Glutamatergic neuron (in vitro differentiated cells): ENCODE measurements at regions not wholly inside any gene's neighbourhood (a gene's known extent, or its start where the extent isn't known, plus 50 kb on each side); places are given as distances from the start of the nearest gene placed in this dataset.

ENCODE experiments used
- DNase-seq: peaks from one replicate; pipeline ENCODE4 v3.0.0; 2022
- H3K27ac Mint-ChIP-seq: one replicate; pipeline ENCODE4 v1.8.0; 2020; ENCODE audit warnings: mild to moderate bottlenecking, mixed read lengths, inconsistent platforms; ENCODE audit not compliant: unreplicated experiment
- H3K27me3 Mint-ChIP-seq: one replicate; pipeline ENCODE4 v1.8.0; 2020; ENCODE audit warnings: mild to moderate bottlenecking, moderate library complexity, mixed read lengths, inconsistent platforms; ENCODE audit not compliant: unreplicated experiment
- H3K36me3 Mint-ChIP-seq: one replicate; pipeline ENCODE4 v1.8.0; 2020; ENCODE audit warnings: mild to moderate bottlenecking, mixed read lengths, inconsistent platforms; ENCODE audit not compliant: unreplicated experiment
- H3K4me1 Mint-ChIP-seq: one replicate; pipeline ENCODE4 v1.8.0; 2020; ENCODE audit warnings: mild to moderate bottlenecking, low read depth, mixed read lengths, inconsistent platforms; ENCODE audit not compliant: unreplicated experiment
- H3K4me3 Mint-ChIP-seq: one replicate; pipeline ENCODE4 v1.8.0; 2020; ENCODE audit warnings: mild to moderate bottlenecking, mixed read lengths, inconsistent platforms; ENCODE audit not compliant: unreplicated experiment
- H3K9me3 Mint-ChIP-seq: one replicate; pipeline ENCODE4 v1.8.0; 2020; ENCODE audit warnings: mild to moderate bottlenecking, moderate library complexity, mixed read lengths, inconsistent platforms; ENCODE audit not compliant: unreplicated experiment
- TF ChIP-seq, protein P1 (sequence below): fragments of 200-600 bp; sonication (generic); IDR thresholded peaks from one replicate; pipeline ENCODE4 v1.5.0; 2021; ENCODE audit not compliant: partially characterized antibody, unreplicated experiment

- Mint-ChIP-seq H3K4me3 (no peak overlapping the region), H3K27ac (no peak overlapping the region), H3K4me1 (peaks cover 5% of the 10 kb centered on the region), H3K27me3 (no peaks in the 10 kb centered on the region), H3K9me3 (peaks cover 2% of the 10 kb centered on the region), H3K36me3 (no peaks in the 10 kb centered on the region)
- TF ChIP-seq, protein P1, sequence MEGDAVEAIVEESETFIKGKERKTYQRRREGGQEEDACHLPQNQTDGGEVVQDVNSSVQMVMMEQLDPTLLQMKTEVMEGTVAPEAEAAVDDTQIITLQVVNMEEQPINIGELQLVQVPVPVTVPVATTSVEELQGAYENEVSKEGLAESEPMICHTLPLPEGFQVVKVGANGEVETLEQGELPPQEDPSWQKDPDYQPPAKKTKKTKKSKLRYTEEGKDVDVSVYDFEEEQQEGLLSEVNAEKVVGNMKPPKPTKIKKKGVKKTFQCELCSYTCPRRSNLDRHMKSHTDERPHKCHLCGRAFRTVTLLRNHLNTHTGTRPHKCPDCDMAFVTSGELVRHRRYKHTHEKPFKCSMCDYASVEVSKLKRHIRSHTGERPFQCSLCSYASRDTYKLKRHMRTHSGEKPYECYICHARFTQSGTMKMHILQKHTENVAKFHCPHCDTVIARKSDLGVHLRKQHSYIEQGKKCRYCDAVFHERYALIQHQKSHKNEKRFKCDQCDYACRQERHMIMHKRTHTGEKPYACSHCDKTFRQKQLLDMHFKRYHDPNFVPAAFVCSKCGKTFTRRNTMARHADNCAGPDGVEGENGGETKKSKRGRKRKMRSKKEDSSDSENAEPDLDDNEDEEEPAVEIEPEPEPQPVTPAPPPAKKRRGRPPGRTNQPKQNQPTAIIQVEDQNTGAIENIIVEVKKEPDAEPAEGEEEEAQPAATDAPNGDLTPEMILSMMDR = no peak
- no peak for DNase-seq
Measured at GRCh38 chr2:147538821-147539220, 306.0 kb upstream of the ACVR2A start.

DNA sequence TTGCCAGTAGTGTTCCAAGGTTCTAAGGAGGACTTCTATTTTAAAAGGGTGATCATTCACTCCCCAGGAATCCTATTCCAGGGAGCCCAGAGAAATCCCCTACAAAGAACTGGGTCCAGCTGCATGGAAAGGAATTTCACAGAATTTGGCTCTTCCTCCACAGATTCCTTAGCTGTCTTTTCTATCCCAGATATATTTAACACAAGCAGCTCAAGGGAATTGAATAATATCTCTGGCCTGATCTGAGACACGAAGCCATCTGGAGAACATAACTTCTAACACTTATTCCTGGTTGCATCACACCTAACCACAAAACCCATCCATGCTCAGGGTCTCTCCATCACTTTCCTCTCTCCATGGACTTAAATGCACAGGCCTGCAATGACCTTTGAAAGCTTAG lies 306.7 kb upstream of the ACVR2A start:
- H3K4me1 Mint-ChIP-seq = peaks cover 5% of the 10 kb centered on the region
- H3K36me3 Mint-ChIP-seq = no peaks in the 10 kb centered on the region
- TF ChIP-seq, protein P1 = no peak
- no peak overlapping the region for H3K27ac Mint-ChIP-seq
- H3K27me3 Mint-ChIP-seq = no peaks in the 10 kb centered on the region
- peaks cover 2% of the 10 kb centered on the region for H3K9me3 Mint-ChIP-seq
- no peak overlapping the region for H3K4me3 Mint-ChIP-seq
- no peak for DNase-seq

- H3K27ac Mint-ChIP-seq = no peak overlapping the region
Measured at GRCh38 chr2:147531269-147531668, 313.6 kb upstream of the ACVR2A start.

DNA sequence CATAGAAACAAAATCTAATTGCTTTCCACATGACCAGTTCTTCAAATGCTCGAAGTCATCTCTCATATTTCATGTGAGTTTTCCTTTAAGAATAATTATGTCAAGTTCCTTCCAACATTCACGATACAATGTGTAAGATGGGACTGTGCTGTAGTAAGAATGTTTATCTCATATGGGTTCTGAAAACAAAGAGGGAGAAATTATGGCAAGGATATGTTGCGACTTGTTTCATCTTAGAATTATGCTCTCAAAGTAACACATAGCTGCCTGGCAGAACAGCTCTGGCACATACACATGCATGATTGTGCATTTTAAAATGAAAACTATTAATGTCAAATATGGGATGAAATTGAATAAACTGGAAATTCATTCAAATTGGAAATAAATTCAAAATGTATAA lies 314.8 kb upstream of the ACVR2A start:
- no peak for DNase-seq
- Mint-ChIP-seq H3K36me3 (no peaks in the 10 kb centered on the region), H3K4me3 (no peak overlapping the region), H3K9me3 (peaks cover 3% of the 10 kb centered on the region), H3K27me3 (peaks cover 3% of the 10 kb centered on the region), H3K27ac (no peak overlapping the region), H3K4me1 (peaks cover 16% of the 10 kb centered on the region)
- TF ChIP-seq, protein P1 = no peak

More at GRCh38 chr2:147531269-147531668, 313.6 kb upstream of the ACVR2A start:
- DNase-seq = no peak
- H3K27me3 Mint-ChIP-seq = peaks cover 2% of the 10 kb centered on the region
- no peaks in the 10 kb centered on the region for H3K36me3 Mint-ChIP-seq
- no peak overlapping the region for H3K4me3 Mint-ChIP-seq
- peaks cover 3% of the 10 kb centered on the region for H3K9me3 Mint-ChIP-seq
- TF ChIP-seq, protein P1 = no peak
- peaks cover 16% of the 10 kb centered on the region for H3K4me1 Mint-ChIP-seq

DNA sequence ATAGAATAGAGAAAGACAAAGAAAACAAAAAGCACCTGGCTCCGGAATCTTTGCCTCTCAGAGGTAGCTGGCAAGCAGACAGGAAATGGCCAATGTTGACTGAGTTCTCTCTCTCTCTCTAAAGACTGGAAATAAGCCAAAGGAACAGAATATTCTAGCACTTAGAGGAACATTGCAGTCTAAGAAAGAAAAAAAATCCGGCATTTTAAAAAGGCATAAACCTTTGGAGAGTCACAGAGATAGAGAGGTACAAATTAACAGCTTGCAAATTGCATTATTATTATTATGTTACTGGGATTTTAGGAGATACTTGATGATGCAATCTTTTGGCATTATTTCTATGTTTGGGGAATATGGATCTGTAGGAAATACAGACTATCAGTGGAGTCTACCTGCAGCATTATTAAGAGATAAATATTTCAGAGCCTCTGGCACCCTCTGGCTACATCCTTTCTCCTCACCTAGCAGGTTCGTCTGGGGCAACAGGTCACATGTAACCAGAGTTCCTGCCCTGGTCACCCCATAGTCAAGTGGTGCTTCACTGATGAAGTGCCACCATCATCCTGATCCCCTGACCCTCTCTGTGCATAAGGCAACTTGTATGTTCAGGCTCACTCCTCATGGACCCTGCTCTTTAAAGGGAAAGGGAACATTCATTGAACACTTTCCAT lies 318.9 kb upstream of the ACVR2A start:
- peaks cover 3% of the 10 kb centered on the region for H3K9me3 Mint-ChIP-seq
- H3K27ac Mint-ChIP-seq = peak overlapping the region; percentile 65
- H3K4me3 Mint-ChIP-seq = no peak overlapping the region
- TF ChIP-seq, protein P1 = no peak
- no peak for DNase-seq
- no peaks in the 10 kb centered on the region for H3K36me3 Mint-ChIP-seq
- peaks cover 3% of the 10 kb centered on the region for H3K27me3 Mint-ChIP-seq
- peaks cover 16% of the 10 kb centered on the region for H3K4me1 Mint-ChIP-seq
